ENCODE measurements at regions not wholly inside any gene's neighbourhood (a gene's known extent, or its start where the extent isn't known, plus 50 kb on each side); places are given as distances from the start of the nearest gene placed in this dataset.

DNA sequence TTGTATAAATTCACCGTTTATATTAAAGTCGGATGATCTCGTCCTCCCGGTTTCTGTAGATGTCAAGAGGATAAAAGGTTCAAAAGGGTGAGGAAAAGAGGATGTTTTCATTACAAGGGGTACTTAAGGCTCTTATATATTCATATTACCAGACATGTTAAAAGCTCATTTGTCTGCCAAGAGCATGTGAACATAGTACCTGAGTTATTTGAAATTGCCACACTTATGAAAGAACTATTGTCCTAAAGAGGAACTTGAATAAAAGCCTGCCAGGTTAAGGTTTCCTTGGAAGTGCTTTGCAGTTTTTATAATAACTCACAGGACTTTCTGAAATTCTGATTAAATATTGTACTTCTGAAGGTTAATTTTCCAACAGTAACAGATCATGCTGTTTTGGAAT, 1915.1 kb downstream of the MAT2B start:
- TF ChIP-seq, protein P1, sequence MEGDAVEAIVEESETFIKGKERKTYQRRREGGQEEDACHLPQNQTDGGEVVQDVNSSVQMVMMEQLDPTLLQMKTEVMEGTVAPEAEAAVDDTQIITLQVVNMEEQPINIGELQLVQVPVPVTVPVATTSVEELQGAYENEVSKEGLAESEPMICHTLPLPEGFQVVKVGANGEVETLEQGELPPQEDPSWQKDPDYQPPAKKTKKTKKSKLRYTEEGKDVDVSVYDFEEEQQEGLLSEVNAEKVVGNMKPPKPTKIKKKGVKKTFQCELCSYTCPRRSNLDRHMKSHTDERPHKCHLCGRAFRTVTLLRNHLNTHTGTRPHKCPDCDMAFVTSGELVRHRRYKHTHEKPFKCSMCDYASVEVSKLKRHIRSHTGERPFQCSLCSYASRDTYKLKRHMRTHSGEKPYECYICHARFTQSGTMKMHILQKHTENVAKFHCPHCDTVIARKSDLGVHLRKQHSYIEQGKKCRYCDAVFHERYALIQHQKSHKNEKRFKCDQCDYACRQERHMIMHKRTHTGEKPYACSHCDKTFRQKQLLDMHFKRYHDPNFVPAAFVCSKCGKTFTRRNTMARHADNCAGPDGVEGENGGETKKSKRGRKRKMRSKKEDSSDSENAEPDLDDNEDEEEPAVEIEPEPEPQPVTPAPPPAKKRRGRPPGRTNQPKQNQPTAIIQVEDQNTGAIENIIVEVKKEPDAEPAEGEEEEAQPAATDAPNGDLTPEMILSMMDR (IDR thresholded peaks at IDR 0.05), result no peak
- no peak overlapping the region for H3K4me3 ChIP-seq
- no peaks in the 10 kb centered on the region for H3K9me3 ChIP-seq
- intact Hi-C loops (cut with DNase I; ENCODE audit: low total_unique reads), result no loop called here
- H3K36me3 ChIP-seq, result no peaks in the 10 kb centered on the region
- H3K27me3 ChIP-seq, result no peaks in the 10 kb centered on the region
- H3K27ac ChIP-seq, result no peak overlapping the region
- H3K4me1 ChIP-seq, result no peaks in the 10 kb centered on the region
- no peak for DNase-seq

- TF ChIP-seq, protein P1 (IDR thresholded peaks at IDR 0.05), result no peak
- Histone ChIP-seq H3K36me3 (no peaks in the 10 kb centered on the region), H3K4me3 (no peak overlapping the region), H3K27ac (no peak overlapping the region), H3K27me3 (no peaks in the 10 kb centered on the region), H3K9me3 (no peaks in the 10 kb centered on the region), H3K4me1 (no peaks in the 10 kb centered on the region)
- intact Hi-C loops (cut with DNase I; ENCODE audit: low total_unique reads), result no loop called here
- DNase-seq, result no peak
These were observed 1918.4 kb downstream of the MAT2B start for GRCh38 chr5:165423697-165424299.

DNA sequence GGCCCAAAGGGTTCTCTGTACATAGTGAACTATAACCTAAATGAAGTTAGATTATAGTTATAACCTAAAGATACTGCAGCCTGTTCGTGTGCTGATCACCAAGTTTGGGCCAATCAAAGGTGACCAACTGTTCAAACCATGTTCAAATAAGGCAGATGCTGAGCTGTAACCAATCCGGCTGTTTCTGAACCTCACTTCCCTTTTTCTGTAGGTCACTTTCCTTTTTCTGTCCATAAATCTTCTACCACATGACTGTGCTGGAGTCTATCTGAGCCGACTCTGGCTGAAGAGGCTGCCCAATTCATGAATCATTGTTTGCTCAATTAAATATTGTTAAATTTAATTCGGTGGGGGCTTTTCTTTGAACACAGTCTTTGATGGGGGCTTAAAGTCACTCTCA, 1920.2 kb downstream of the MAT2B start:
- no peaks in the 10 kb centered on the region for H3K36me3 ChIP-seq
- no peak overlapping the region for H3K27ac ChIP-seq
- H3K9me3 ChIP-seq, result no peaks in the 10 kb centered on the region
- intact Hi-C loops (cut with DNase I; ENCODE audit: low total_unique reads), result no loop called here
- DNase-seq, result no peak
- no peaks in the 10 kb centered on the region for H3K27me3 ChIP-seq
- TF ChIP-seq, protein P1 (IDR thresholded peaks at IDR 0.05), result no peak
- H3K4me3 ChIP-seq, result no peak overlapping the region
- H3K4me1 ChIP-seq, result no peaks in the 10 kb centered on the region

- Histone ChIP-seq H3K36me3 (no peaks in the 10 kb centered on the region), H3K27ac (no peak overlapping the region), H3K4me3 (no peak overlapping the region), H3K4me1 (no peaks in the 10 kb centered on the region), H3K27me3 (no peaks in the 10 kb centered on the region), H3K9me3 (no peaks in the 10 kb centered on the region)
- no peak for DNase-seq
- intact Hi-C loops (cut with DNase I; ENCODE audit: low total_unique reads), result no loop called here
- TF ChIP-seq, protein P1 (IDR thresholded peaks at IDR 0.05), result no peak
These were observed 1943.3 kb downstream of the MAT2B start for GRCh38 chr5:165448753-165449152.

DNA sequence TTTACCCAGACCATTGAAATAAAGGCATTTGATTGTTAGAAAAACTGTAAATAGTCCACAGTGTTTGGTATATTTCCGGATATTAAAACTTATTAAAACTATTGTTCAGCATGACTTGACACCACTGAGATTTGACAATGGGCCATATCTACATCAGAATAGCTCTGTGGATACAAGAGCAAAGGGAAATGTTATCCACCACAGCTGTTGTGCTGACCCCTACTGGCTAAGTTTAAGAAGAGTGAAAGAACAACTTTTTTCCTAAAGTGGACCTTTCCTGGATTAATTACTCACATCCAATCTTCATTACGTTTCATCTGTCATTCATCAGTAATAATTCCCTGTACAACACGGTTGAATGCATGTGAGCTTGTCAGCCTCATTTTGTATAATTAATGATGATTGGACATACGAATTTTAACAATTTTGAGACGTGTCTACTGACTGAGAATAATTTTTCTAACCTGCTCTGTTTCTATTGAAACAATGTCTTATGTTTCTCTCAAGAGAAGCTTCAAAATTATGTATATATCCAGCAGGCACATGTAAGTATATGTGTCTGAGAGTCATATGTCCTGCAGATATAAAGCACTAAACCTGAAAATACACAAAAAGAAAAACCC, 1952.6 kb downstream of the MAT2B start:
- intact Hi-C loops (cut with DNase I; ENCODE audit: low total_unique reads), result no loop called here
- no peak overlapping the region for H3K4me3 ChIP-seq
- no peaks in the 10 kb centered on the region for H3K9me3 ChIP-seq
- TF ChIP-seq, protein P1 (IDR thresholded peaks at IDR 0.05), result peak in 1 of 2 experiments; percentile 5
- no peak overlapping the region for H3K27ac ChIP-seq
- no peaks in the 10 kb centered on the region for H3K4me1 ChIP-seq
- DNase-seq, result no peak
- no peaks in the 10 kb centered on the region for H3K27me3 ChIP-seq
- H3K36me3 ChIP-seq, result no peaks in the 10 kb centered on the region

All from tibial artery (tissue), 4 donors.